ENCODE measurements at regions not wholly inside any gene's neighbourhood (a gene's known extent, or its start where the extent isn't known, plus 50 kb on each side); places are given as distances from the start of the nearest gene placed in this dataset.

- no peaks in the 10 kb centered on the region for H3K4me1 ChIP-seq (replicated peaks; ENCODE audit: insufficient read depth)
- ChIA-PET POLR2A (ENCODE audit: unreplicated experiment) (no interaction called here), CTCF (no interaction called here)
- no peaks in the 10 kb centered on the region for H3K9me2 ChIP-seq (ENCODE audit: insufficient read depth)
- BruUV-seq (replicated peaks): no TSS peak
- no peaks in the 10 kb centered on the region for H3K36me3 ChIP-seq (ENCODE audit: low read depth)
- H3K4me3 ChIP-seq: no peak overlapping the region
- TF ChIP-seq EZH2 (IDR thresholded peaks at IDR 0.05; ENCODE audit: low read depth) (no peak), CTCF (conservative IDR thresholded peaks at IDR 0.05) (no peak)
- no peaks in the 10 kb centered on the region; the same call in 1 of the 2 replicates for H3K27me3 ChIP-seq (ENCODE audit: insufficient read depth, low read depth)
- H3K79me2 ChIP-seq (ENCODE audit: low read depth): no peaks in the 10 kb centered on the region
- H3F3A ChIP-seq (ENCODE audit: insufficient read depth, low read depth): no peaks in the 10 kb centered on the region
- no peak overlapping the region for H3K27ac ChIP-seq
- no peak overlapping the region for H2AFZ ChIP-seq
- no peaks in the 10 kb centered on the region for H4K20me1 ChIP-seq (ENCODE audit: insufficient read depth)
- DNase-seq: no peak
- H3K9me3 ChIP-seq (ENCODE audit: insufficient read depth, low read depth): no peaks in the 10 kb centered on the region
- H3K4me2 ChIP-seq: no peak overlapping the region
- intact Hi-C loops (cut with micrococcal nuclease; ENCODE audit: unreplicated experiment): no loop called here
Measured at GRCh38 chr2:107548216-107548615, 278.5 kb upstream of the RGPD4 start.

- H3K27ac ChIP-seq: no peak overlapping the region
- CTCF ChIA-PET: no interaction called here
- H3K36me3 ChIP-seq (ENCODE audit: low read depth): no peaks in the 10 kb centered on the region
- no peaks in the 10 kb centered on the region for H3K9me3 ChIP-seq (ENCODE audit: insufficient read depth, low read depth)
- intact Hi-C loops (cut with micrococcal nuclease; ENCODE audit: unreplicated experiment): no loop called here
- H3K9me2 ChIP-seq (ENCODE audit: insufficient read depth): no peaks in the 10 kb centered on the region; the same call in 1 of the 2 replicates
- POLR2A ChIA-PET (ENCODE audit: unreplicated experiment): no interaction called here
- no peaks in the 10 kb centered on the region for H3F3A ChIP-seq (ENCODE audit: insufficient read depth, low read depth)
- H3K79me2 ChIP-seq (ENCODE audit: low read depth): no peaks in the 10 kb centered on the region
- no peaks in the 10 kb centered on the region for H3K27me3 ChIP-seq (ENCODE audit: insufficient read depth, low read depth)
- no peak for TF ChIP-seq CTCF (conservative IDR thresholded peaks at IDR 0.05)
- TF ChIP-seq EZH2 (IDR thresholded peaks at IDR 0.05; ENCODE audit: low read depth): no peak
- no TSS peak for BruUV-seq (replicated peaks)
- H4K20me1 ChIP-seq (ENCODE audit: insufficient read depth): no peaks in the 10 kb centered on the region; the same call in 1 of the 2 replicates
- H3K4me1 ChIP-seq (replicated peaks; ENCODE audit: insufficient read depth): no peaks in the 10 kb centered on the region
- no peak overlapping the region for H3K4me2 ChIP-seq
- DNase-seq: no peak
- no peak overlapping the region for H3K4me3 ChIP-seq
- H2AFZ ChIP-seq: no peak overlapping the region
Measured at GRCh38 chr2:107553046-107553445, 273.6 kb upstream of the RGPD4 start.

- intact Hi-C loops (cut with micrococcal nuclease; ENCODE audit: unreplicated experiment): no loop called here
Measured at GRCh38 chr2:107553539-107553938, 273.2 kb upstream of the RGPD4 start.

More at GRCh38 chr2:107553539-107553938, 273.2 kb upstream of the RGPD4 start:
- BruUV-seq (replicated peaks): no TSS peak
- H3K4me1 ChIP-seq (replicated peaks; ENCODE audit: insufficient read depth): no peaks in the 10 kb centered on the region
- ChIA-PET POLR2A (ENCODE audit: unreplicated experiment) (no interaction called here), CTCF (no interaction called here)
- no peaks in the 10 kb centered on the region for H3K36me3 ChIP-seq (ENCODE audit: low read depth)
- no peaks in the 10 kb centered on the region; the same call in 1 of the 2 replicates for H3K9me2 ChIP-seq (ENCODE audit: insufficient read depth)
- H3K79me2 ChIP-seq (ENCODE audit: low read depth): no peaks in the 10 kb centered on the region
- H4K20me1 ChIP-seq (ENCODE audit: insufficient read depth): no peaks in the 10 kb centered on the region; the same call in 1 of the 2 replicates
- no peak overlapping the region for H3K4me2 ChIP-seq
- TF ChIP-seq CTCF (conservative IDR thresholded peaks at IDR 0.05): no peak
- no peak for TF ChIP-seq EZH2 (IDR thresholded peaks at IDR 0.05; ENCODE audit: low read depth)
- H3K27ac ChIP-seq: no peak overlapping the region
- H3K9me3 ChIP-seq (ENCODE audit: insufficient read depth, low read depth): no peaks in the 10 kb centered on the region
- DNase-seq: no peak
- no peaks in the 10 kb centered on the region for H3K27me3 ChIP-seq (ENCODE audit: insufficient read depth, low read depth)
- no peak overlapping the region for H3K4me3 ChIP-seq
- no peaks in the 10 kb centered on the region for H3F3A ChIP-seq (ENCODE audit: insufficient read depth, low read depth)
- no peak overlapping the region for H2AFZ ChIP-seq
